ENCODE measurements at regions not wholly inside any gene's neighbourhood (a gene's known extent, or its start where the extent isn't known, plus 50 kb on each side); places are given as distances from the start of the nearest gene placed in this dataset.

GRCh38 chr1:81700728-81701470 is 99.8 kb upstream of the ADGRL2 start:
- TF ChIP-seq, protein P1, sequence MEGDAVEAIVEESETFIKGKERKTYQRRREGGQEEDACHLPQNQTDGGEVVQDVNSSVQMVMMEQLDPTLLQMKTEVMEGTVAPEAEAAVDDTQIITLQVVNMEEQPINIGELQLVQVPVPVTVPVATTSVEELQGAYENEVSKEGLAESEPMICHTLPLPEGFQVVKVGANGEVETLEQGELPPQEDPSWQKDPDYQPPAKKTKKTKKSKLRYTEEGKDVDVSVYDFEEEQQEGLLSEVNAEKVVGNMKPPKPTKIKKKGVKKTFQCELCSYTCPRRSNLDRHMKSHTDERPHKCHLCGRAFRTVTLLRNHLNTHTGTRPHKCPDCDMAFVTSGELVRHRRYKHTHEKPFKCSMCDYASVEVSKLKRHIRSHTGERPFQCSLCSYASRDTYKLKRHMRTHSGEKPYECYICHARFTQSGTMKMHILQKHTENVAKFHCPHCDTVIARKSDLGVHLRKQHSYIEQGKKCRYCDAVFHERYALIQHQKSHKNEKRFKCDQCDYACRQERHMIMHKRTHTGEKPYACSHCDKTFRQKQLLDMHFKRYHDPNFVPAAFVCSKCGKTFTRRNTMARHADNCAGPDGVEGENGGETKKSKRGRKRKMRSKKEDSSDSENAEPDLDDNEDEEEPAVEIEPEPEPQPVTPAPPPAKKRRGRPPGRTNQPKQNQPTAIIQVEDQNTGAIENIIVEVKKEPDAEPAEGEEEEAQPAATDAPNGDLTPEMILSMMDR (IDR thresholded peaks at IDR 0.05): no peak
- no peak for TF ChIP-seq POLR2A (IDR thresholded peaks at IDR 0.05)

Measured in right lobe of liver (tissue), 4 donors.